HFFc6 (cell line): ENCODE measurements at regions not wholly inside any gene's neighbourhood (a gene's known extent, or its start where the extent isn't known, plus 50 kb on each side); places are given as distances from the start of the nearest gene placed in this dataset.

ENCODE experiments used
- DNase-seq: peaks from one replicate; pipeline ENCODE4 v3.0.0-alpha.2; 2018
- H3K27ac Mint-ChIP-seq: 2 replicates; pipeline ENCODE4 v1.8.0; 2020; ENCODE audit warnings: mild to moderate bottlenecking, mixed read lengths
- H3K27me3 Mint-ChIP-seq: 2 replicates; pipeline ENCODE4 v1.8.0; 2021; ENCODE audit warnings: mild to moderate bottlenecking, moderate library complexity, mixed read lengths; ENCODE audit not compliant: insufficient read depth
- H3K36me3 Mint-ChIP-seq: 2 replicates; pipeline ENCODE4 v1.8.0; 2021; ENCODE audit warnings: low read depth, mixed read lengths
- H3K4me1 Mint-ChIP-seq: 2 replicates; pipeline ENCODE4 v1.8.0; 2020; ENCODE audit warnings: low read depth, mixed read lengths
- H3K4me3 Mint-ChIP-seq: 2 replicates; pipeline ENCODE4 v1.8.0; 2020; ENCODE audit warnings: mild to moderate bottlenecking, moderate library complexity, mixed read lengths
- H3K9me3 Mint-ChIP-seq: 2 replicates; pipeline ENCODE4 v1.8.0; 2020; ENCODE audit warnings: mild to moderate bottlenecking, mixed read lengths
- TF ChIP-seq, protein P1 (sequence below): fragments of 200-600 bp; sonication (generic); IDR thresholded peaks from 2 replicates; pipeline ENCODE4 v1.5.0; 2021; ENCODE audit warnings: antibody characterized with exemption, mild to moderate bottlenecking

- TF ChIP-seq, protein P1, sequence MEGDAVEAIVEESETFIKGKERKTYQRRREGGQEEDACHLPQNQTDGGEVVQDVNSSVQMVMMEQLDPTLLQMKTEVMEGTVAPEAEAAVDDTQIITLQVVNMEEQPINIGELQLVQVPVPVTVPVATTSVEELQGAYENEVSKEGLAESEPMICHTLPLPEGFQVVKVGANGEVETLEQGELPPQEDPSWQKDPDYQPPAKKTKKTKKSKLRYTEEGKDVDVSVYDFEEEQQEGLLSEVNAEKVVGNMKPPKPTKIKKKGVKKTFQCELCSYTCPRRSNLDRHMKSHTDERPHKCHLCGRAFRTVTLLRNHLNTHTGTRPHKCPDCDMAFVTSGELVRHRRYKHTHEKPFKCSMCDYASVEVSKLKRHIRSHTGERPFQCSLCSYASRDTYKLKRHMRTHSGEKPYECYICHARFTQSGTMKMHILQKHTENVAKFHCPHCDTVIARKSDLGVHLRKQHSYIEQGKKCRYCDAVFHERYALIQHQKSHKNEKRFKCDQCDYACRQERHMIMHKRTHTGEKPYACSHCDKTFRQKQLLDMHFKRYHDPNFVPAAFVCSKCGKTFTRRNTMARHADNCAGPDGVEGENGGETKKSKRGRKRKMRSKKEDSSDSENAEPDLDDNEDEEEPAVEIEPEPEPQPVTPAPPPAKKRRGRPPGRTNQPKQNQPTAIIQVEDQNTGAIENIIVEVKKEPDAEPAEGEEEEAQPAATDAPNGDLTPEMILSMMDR = no peak
- no peak overlapping the region for H3K27ac Mint-ChIP-seq
- H3K36me3 Mint-ChIP-seq = no peaks in the 10 kb centered on the region
- no peak for DNase-seq
- H3K4me3 Mint-ChIP-seq = no peak overlapping the region
- no peaks in the 10 kb centered on the region for H3K27me3 Mint-ChIP-seq
- no peaks in the 10 kb centered on the region for H3K9me3 Mint-ChIP-seq
- H3K4me1 Mint-ChIP-seq = 0 out of 2 replicates have a peak, but pooled peaks cover 5% of the 10 kb centered on the region
These were observed 223.2 kb upstream of the PIK3C3 start for GRCh38 chr18:41731884-41732283.

DNA sequence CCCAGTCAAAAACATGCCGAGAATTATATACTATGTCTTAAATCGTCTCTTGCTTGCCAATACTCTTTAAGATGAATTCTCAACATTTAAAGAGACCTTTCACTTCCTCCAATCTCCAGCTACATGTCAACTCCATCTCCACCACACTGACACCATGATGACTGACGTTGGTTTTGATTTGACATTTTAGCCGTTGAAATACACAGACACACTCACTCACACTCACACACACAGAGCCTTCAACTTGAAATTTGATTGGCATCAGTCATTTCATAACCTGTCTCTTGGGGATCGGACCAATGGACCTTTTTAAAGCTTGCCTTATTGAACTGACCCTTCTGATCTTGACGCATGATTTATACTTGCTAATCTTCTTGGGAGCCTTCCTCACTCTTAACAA, 230.8 kb upstream of the PIK3C3 start:
- Mint-ChIP-seq H3K27ac (no peak overlapping the region), H3K36me3 (no peaks in the 10 kb centered on the region), H3K4me1 (no peaks in the 10 kb centered on the region), H3K9me3 (no peaks in the 10 kb centered on the region), H3K27me3 (peaks cover 2% of the 10 kb centered on the region; the same call in 1 of the 2 replicates), H3K4me3 (no peak overlapping the region)
- no peak for DNase-seq
- TF ChIP-seq, protein P1 = no peak

DNA sequence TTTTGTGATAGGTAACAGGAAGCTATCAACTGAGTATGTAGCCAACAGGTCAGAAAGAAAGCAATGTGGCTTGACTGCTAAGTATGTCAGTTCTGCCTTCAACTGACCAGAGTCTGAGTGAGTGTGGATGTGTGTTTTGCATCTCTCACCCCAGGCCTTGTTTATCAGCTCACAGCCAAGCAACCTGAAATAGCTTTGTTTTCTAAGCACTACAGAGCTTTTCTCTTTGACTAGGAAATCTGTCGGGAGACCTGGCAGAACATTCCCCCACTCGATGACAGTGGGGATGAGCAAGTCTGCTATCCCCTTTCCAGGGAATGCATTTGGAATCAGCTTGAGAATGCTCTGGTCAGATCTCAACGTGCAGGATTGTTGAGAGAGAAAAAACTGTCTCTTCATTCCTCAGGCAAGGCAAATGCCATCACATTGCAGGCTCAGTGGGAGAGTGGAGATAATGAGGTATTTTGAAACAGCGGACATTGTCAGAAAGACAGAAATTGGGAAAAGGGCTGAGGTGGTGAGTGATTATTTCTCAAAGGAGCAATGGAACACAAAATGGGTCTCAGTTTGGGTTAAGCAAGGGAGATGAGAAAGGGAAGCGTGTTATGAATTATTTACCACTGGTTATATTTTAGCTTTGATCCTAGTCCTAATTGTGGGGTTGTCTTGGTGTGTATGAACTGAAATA, 233.8 kb upstream of the PIK3C3 start:
- H3K9me3 Mint-ChIP-seq = no peaks in the 10 kb centered on the region
- no peaks in the 10 kb centered on the region for H3K4me1 Mint-ChIP-seq
- peaks cover 2% of the 10 kb centered on the region; the same call in 1 of the 2 replicates for H3K27me3 Mint-ChIP-seq
- H3K36me3 Mint-ChIP-seq = no peaks in the 10 kb centered on the region
- DNase-seq = no peak
- H3K27ac Mint-ChIP-seq = no peak overlapping the region
- H3K4me3 Mint-ChIP-seq = no peak overlapping the region
- TF ChIP-seq, protein P1 = no peak

DNA sequence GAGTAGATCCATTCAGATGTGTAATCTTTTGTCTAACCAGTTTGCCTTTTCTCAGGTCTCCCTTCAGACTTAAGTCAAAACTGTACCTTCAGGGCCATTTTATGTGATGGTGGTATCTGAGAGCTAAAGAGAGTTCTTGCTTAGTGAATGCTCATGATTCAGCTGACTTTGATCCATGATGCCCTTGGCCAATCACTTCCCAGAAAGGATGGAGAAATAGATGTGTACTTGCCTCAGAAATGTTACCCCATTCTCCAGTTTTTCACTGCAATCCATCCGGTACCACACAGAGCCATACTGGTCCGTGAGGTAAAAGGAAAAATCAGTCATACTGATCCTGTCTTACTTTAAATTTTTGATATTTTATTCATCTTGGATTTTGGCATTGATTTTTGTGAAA, 234.8 kb upstream of the PIK3C3 start:
- Mint-ChIP-seq H3K36me3 (no peaks in the 10 kb centered on the region), H3K27ac (no peak overlapping the region), H3K27me3 (peaks cover 5% of the 10 kb centered on the region), H3K4me1 (no peaks in the 10 kb centered on the region), H3K9me3 (no peaks in the 10 kb centered on the region), H3K4me3 (no peak overlapping the region)
- TF ChIP-seq, protein P1 = no peak
- no peak for DNase-seq

DNA sequence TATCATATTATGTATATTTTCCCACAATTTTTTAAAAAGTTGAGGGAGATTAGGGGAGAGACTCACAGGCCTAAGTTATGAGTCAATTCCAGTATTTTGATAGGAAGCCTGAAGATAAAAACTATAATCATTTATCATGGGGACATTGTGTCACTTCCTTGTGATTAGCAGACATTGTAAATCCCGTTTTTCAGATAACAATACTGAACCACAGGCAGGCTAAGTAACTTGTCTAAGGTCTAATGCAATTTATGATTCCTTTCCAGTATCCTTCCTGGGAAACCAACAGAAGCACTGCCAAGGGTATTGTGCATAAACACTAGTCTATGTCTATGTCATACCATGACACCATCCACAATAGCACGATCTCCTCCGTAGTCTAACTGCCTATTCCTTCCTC, 235.2 kb upstream of the PIK3C3 start:
- Mint-ChIP-seq H3K27ac (no peak overlapping the region), H3K4me3 (no peak overlapping the region), H3K4me1 (no peaks in the 10 kb centered on the region), H3K9me3 (no peaks in the 10 kb centered on the region), H3K27me3 (peaks cover 5% of the 10 kb centered on the region), H3K36me3 (no peaks in the 10 kb centered on the region)
- DNase-seq = no peak
- TF ChIP-seq, protein P1 = no peak
